ENCODE measurements at regions not wholly inside any gene's neighbourhood (a gene's known extent, or its start where the extent isn't known, plus 50 kb on each side); places are given as distances from the start of the nearest gene placed in this dataset.
"Not testable (repeated sequence)": the region's sequence is repeated elsewhere in the genome, so short reads cannot be mapped to it uniquely, and the experiment has no call there.

- DNase-seq (ENCODE audit: low spot score), result peak; percentile 4
These were observed 51.5 kb upstream of the MAP3K1 start for GRCh38 chr5:56763711-56764466.

GRCh38 chr5:56763182-56763581 is 52.2 kb upstream of the MAP3K1 start:
- no peak for DNase-seq (ENCODE audit: low spot score)

- DNase-seq (ENCODE audit: low spot score), result no peak
These were observed 54.0 kb upstream of the MAP3K1 start for GRCh38 chr5:56761151-56761885.

- no peak for DNase-seq (ENCODE audit: low spot score)
These were observed 54.6 kb upstream of the MAP3K1 start for GRCh38 chr5:56760723-56761122.

DNA sequence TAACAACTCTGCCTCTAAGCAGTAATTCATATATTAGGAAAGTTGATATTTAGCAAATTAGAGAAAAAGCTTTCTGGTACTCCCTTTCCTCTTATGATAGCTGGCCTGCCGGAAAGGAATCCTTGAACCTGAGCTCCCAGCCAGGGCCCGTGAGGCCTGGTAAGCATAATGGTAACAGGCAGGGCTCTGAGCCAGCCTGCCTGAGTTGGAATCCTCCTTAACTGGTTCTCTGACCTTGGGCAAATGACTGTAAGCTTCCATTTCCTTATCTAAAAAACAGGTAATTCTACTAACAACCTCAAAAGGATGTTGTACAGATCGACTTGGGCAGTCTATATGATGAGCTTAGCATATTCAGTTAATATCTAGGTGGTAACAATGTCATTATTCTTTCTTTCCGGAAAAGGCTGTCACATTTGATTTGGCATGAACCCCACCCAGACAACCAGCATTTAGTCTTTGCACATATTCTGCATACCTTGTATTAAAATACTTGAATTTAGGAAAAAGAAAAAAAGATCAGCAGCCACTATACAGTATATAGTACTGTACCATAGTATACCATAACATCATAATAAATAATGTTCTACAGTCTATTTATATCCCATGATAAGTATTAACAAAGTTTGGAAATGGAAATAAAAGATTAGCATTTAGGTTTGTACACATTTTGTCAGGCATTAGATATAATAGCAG is 55.7 kb upstream of the MAP3K1 start:
- DNase-seq (ENCODE audit: low spot score), result no peak

DNA sequence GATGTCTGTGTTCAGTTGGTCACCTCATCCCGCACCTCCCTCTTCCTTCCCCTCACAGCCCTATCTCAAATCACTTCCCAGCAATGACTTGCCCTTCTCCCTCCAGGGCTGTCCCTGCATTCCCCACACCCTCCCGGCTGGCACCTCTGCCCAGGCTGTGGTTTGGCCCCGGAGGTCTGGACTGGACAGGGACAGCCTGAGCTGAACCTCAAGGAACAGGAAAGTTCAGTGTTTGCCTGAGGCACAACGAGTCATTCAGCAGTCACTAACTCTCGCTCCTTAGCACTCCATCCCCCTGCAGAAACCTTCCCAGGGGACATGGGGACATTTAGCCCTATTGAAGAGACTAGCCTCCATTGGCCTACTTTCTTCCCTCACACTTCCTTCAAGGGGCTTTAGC is 58.3 kb upstream of the MAP3K1 start:
- DNase-seq (ENCODE audit: low spot score), result no peak

DNA sequence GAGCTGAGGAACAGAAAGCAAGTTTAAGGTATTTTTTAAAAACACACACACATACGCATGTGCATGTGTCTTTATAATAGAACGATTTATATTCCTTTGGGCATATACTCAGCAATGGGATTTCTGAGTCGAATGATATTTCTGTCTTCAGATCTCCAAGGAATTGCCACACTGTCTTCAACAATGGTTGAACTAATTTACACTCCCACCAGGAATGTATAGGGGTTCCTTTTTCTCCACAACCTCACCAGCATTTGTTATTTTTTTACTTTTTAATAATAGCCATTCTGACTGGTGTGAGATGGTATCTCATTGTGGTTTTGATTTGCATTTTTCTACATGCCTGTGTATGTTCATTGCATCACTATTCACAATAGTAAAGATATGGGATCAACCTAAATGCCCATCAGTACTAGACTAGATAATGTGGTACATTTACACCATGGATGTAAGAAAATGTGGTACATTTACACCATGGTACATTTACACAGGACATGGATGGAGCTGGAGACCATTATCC is 60.3 kb upstream of the MAP3K1 start:
- no peak for DNase-seq (ENCODE audit: low spot score)

- not testable (repeated sequence) for DNase-seq (ENCODE audit: low spot score)
These were observed 61.8 kb upstream of the MAP3K1 start for GRCh38 chr5:56753588-56753987.

DNA sequence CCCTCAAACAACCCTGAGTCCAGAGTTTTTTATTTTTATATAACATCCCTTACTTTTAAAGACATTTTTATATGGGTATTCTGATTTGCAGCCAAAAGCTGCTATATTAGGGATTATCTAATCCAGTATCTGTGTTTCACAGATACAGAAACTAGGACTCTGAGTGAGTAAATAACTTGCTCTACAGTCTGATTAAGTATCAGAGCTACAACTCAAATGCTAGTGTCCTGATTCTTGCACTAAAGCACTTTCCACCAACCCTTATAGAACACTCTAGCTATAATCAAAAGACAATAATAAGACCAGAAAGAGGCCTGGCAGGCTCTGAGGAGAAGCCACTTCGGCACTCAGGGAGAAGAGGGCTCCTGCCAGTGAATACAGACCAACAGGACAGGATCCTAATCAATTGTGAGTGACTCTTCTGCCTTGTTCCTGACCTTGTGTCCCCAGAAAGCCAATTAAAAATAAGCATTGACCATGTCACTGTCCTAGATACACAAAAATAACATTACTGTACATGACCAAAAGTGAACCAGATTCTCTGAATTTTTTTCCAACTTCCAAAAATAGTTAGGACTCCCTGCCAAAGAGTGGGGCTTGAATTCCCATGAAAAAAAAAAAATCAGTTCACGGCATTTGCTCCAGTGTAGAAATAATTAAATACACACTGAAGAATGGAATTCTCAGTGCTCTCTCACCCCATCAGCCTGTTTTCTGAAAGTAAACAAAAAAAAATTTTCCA is 63.6 kb upstream of the MAP3K1 start:
- DNase-seq (ENCODE audit: low spot score), result no peak

DNA sequence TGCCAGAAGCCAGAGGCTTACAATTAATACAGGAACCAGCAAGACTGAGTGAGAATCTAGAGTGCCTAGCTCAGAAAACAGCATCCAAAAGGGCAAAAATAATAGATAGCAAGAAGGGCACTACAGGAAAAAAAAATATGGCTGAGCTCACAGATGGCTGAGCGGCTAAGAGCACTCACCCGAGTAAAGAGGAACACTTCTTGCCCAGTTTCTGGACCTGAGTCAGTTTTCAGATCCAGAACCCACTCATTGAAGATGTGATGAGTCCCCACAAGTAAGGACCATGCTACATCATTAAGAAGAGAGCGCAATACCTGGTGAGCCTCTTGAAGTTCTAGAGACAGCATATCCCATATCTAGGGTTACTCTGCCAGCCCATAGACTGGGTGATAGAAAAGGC is 65.5 kb upstream of the MAP3K1 start:
- no peak for DNase-seq (ENCODE audit: low spot score)

DNA sequence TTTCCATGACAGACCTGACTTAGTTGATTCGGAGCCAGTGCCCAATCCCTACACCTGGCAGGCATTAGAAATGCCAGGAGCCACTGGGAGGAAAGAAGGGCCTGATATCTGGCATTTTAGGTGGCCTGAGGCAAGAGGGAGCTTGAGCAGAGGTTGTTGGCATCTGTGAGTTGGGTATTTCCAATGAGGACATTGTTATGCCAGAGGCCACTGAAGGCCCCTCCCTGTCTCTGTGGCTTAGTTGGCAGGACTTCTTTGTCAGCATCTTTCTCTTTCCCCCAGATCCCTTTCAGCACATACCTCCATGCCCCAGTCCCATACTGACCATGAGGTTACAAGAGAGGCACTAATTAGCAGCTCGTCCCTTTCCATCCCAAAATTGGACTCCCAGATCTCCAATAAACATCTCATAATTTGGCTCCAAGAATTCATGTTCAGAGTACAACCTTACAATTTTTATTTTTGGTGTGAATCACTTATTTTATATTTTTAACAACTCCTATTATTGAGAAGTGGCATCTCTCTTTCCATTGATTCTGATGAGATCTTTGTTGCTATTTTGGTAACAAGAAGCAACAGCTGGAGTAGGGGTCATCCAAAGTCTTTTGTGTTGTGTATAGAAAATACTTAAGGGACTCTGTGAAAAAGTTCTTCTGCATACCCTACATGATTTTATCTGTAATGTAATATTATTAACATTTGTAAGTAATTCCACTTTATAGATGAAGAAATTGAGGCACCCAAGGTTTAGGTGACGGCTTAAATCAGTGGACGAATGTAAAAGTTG is 68.6 kb upstream of the MAP3K1 start:
- no peak for DNase-seq (ENCODE audit: low spot score)

- DNase-seq (ENCODE audit: low spot score), result no peak
These were observed 69.5 kb upstream of the MAP3K1 start for GRCh38 chr5:56745864-56746263.

DNA sequence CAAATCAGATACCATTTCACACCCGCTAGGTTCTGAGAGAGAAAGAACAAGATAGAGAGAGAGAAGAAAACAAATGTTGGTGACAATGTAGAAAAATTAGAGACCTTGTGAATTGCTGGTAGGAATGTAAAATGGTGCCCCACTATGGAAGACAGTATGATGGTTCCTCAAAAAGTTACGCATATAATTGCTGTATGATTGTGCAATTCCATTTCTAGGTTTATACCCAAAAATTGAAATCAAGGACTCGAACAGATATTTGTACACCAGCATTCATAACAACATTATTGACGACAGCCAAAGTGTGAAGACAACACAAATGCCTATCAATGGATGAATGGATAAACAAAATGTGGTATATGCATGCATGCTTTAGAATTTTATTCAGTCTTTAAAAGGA is 74.5 kb upstream of the MAP3K1 start:
- DNase-seq (ENCODE audit: low spot score), result no peak

GRCh38 chr5:56739990-56740389 is 75.4 kb upstream of the MAP3K1 start:
- no peak for DNase-seq (ENCODE audit: low spot score)

GRCh38 chr5:56737951-56738606 is 77.3 kb upstream of the MAP3K1 start:
- no peak for DNase-seq (ENCODE audit: low spot score)

DNA sequence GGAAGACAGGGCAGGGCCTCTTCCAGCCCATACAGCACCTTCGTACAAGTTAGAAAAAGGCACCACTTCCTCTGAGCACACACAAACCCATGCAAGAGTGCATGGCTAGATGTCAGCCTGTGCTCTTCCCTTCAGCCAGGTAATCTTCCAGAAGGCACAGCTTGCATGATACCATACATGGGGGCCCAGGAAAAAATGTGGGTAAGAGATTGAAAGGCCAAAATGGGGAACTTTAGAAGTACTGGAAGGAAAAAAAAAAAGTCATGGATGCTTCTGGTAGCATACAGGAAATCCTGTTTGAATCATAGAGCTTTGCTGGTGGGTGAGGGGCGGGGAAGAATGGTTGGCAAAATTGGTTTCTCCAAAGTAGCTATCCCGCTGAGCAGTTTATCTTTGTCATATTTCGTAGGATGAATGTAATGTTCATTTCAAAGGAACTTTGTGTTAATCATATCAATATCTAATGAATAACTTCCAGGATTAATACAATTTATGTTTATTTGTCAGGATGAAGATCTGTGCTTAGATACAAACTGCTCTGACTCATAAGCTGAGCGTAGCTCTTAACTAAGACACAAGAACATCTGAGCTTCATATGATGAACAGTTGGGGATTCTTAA is 78.2 kb upstream of the MAP3K1 start:
- DNase-seq (ENCODE audit: low spot score), result no peak

GRCh38 chr5:56735849-56736641 is 79.3 kb upstream of the MAP3K1 start:
- no peak for DNase-seq (ENCODE audit: low spot score)

DNA sequence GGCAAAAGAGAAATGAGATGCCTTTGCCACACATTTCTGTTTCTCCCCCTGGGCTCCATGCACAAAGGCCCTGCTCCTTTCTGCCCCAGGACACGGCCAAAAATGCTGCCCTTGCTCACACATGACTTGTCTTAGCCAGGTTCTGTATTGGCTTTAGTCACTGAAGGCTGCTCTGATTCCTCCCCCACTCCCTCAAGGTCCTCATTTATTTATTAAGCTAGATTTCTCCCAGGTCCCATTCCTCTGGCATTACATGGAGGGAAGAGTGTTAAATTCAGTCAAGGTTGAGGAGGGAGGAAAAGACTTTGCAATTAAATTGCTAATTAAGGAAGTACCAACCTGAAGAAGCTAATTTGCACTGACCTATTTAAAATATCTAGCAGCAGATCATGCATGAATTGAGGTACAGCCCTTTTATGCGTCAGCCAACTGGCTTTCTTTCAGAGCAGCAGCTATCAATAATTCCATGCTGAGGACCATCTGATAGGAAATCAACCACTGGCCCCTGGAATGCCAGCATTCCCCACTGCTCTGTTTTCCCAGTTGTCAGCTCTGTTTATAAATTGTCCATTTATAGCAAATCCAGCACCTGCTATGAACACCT is 81.2 kb upstream of the MAP3K1 start:
- DNase-seq (ENCODE audit: low spot score), result no peak

- no peak for DNase-seq (ENCODE audit: low spot score)
These were observed 81.8 kb upstream of the MAP3K1 start for GRCh38 chr5:56733580-56733979.

Measured in HuH-7 (cell line).